Cardiac muscle cell (in vitro differentiated cells and primary cell): ENCODE measurements at regions not wholly inside any gene's neighbourhood (a gene's known extent, or its start where the extent isn't known, plus 50 kb on each side); places are given as distances from the start of the nearest gene placed in this dataset.

Experiments used
- DNase-seq, 2 donors: peaks; one replicate each; pipeline versions ENCODE4 v3.0.0 to v3.0.0-alpha.2; 2010 to 2017; ENCODE audit warnings: low read depth in 1 of 2, low spot score in 1 of 2
- H3K27ac ChIP-seq: fragments of 200-600 bp; sonication (generic); 2 replicates; pipeline ENCODE4 v1.5.1; 2016
- H3K27me3 ChIP-seq: fragments of 200-600 bp; sonication (generic); 2 replicates; pipeline ENCODE4 v1.6.0; 2016; ENCODE audit warnings: control low read depth
- H3K36me3 ChIP-seq: fragments of 200-600 bp; sonication (generic); 2 replicates; pipeline ENCODE4 v1.5.1; 2016; ENCODE audit warnings: control low read depth
- H3K4me1 ChIP-seq: fragments of 200-600 bp; sonication (generic); 2 replicates; pipeline ENCODE4 v1.8.1; 2017; ENCODE audit warnings: low read depth, mild to moderate bottlenecking, mixed run types
- H3K4me3 ChIP-seq: fragments of 200-600 bp; sonication (generic); 2 replicates; pipeline ENCODE4 v1.5.1; 2016; ENCODE audit warnings: mild to moderate bottlenecking
- H3K9me3 ChIP-seq: fragments of 200-600 bp; sonication (generic); 2 replicates; pipeline ENCODE4 v1.5.1; 2017; ENCODE audit warnings: low read depth, mild to moderate bottlenecking, control low read depth
- TF ChIP-seq, protein P1 (sequence below): IDR thresholded peaks from 2 replicates; pipeline ENCODE4 v1.5.1; 2012; ENCODE audit warnings: low read depth, mild to moderate bottlenecking, low read length

DNA sequence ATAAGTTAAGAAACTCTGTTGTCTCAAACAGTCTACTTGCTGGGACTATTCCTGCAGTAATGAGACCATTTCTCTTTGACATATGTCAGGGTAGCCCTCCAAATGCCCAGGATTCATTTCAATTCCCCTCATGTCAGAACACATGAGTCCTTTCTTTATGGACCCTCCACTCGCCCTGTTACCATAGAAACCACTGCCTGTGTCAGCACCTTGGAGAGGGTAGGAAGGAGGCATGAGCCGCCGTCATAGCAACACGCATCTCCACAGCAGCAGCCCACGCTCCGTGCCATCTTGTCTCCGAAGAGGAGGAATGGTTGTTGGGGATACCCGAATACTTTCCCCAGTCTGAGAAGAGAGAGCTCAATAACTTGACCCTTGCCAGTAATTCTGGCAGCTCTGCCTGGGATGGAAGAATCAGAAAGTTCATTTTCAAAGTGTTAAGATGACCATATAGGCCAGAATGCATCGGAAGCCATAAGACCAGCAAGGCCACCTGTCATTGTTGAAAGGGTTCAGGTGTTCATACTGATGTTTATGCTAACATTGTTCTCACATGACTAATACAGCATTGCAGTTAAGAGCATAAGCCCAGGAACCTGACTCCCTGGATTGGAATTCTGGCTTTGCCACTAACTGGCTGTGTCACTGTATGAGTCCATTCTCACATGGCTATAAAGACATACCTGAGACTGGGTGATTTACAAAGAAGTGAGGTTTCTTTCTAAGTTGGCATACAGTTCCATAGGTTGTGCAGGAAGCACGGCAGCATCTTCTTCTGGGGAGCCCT is 141.3 kb downstream of the ABCC12 start:
- no peak for DNase-seq
- Histone ChIP-seq H3K4me1 (no peaks in the 10 kb centered on the region), H3K36me3 (no peaks in the 10 kb centered on the region), H3K27ac (no peak overlapping the region), H3K9me3 (no peaks in the 10 kb centered on the region), H3K4me3 (no peak overlapping the region), H3K27me3 (no peaks in the 10 kb centered on the region)
- TF ChIP-seq, protein P1, sequence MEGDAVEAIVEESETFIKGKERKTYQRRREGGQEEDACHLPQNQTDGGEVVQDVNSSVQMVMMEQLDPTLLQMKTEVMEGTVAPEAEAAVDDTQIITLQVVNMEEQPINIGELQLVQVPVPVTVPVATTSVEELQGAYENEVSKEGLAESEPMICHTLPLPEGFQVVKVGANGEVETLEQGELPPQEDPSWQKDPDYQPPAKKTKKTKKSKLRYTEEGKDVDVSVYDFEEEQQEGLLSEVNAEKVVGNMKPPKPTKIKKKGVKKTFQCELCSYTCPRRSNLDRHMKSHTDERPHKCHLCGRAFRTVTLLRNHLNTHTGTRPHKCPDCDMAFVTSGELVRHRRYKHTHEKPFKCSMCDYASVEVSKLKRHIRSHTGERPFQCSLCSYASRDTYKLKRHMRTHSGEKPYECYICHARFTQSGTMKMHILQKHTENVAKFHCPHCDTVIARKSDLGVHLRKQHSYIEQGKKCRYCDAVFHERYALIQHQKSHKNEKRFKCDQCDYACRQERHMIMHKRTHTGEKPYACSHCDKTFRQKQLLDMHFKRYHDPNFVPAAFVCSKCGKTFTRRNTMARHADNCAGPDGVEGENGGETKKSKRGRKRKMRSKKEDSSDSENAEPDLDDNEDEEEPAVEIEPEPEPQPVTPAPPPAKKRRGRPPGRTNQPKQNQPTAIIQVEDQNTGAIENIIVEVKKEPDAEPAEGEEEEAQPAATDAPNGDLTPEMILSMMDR: no peak

DNA sequence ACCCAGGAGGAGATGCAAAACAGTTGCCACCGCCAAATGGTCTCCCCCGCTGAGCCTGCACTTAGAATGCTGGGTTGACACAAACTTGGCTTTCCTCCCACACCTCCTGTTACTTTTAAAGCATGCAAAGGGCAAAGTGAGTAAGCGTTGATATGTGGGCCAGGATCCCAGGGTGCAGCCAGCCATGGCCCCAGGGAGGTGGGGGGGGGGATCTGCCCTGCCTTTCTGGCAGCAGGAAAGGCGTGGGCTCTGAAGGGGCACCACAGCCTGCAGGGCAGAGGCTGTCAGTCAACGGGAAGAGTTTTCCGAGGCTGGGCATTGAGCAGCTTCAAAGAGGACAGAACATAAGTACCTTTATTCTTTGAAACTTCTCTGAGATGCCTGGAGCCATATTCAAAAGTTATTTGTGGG is 142.3 kb downstream of the ABCC12 start:
- no peaks in the 10 kb centered on the region for H3K36me3 ChIP-seq
- H3K4me1 ChIP-seq: no peaks in the 10 kb centered on the region
- H3K27me3 ChIP-seq: no peaks in the 10 kb centered on the region
- DNase-seq: peak in 1 of 2 donors; percentile 25
- no peak overlapping the region for H3K27ac ChIP-seq
- H3K4me3 ChIP-seq: no peak overlapping the region
- H3K9me3 ChIP-seq: no peaks in the 10 kb centered on the region
- TF ChIP-seq, protein P1: no peak

DNA sequence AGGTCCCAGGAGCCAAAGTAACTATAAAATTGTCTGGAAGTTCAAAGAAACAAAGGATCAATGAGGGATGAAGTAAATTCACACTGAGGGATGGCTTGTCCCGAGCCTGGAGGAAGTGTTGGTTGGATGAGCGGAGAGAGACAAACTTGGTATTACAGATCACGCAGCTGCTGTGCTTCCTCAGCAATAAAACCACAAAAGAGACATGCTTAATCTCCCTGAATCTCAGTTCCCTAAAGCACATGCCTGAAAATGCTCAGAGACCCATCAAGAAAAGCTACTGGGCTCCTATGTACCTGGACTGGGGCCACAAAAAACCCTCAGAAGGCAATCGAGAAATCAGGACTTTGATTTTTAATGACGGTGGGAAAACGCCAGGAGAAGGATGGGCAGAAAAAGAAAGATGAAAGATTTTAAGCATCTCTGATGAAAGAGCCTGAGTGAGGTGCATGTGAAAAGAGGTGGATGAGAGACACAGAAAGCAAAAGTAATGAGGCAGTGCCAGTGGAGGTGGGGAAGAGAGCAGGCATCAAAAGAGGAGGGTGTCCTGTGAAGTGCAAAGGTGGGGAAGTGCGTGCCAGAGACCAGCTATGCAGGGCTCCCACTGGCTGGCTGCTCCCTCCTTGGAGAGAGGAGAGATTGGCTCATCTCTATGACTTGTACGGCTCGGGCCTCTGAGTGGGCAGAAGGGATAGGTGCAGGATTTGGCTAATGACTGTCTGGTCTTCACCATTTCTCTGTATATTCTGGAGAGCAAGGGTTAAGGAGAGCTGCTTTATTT is 143.7 kb downstream of the ABCC12 start:
- DNase-seq: no peak
- Histone ChIP-seq H3K36me3 (no peaks in the 10 kb centered on the region), H3K27ac (no peak overlapping the region), H3K4me3 (no peak overlapping the region), H3K4me1 (no peaks in the 10 kb centered on the region), H3K9me3 (no peaks in the 10 kb centered on the region), H3K27me3 (no peaks in the 10 kb centered on the region)
- TF ChIP-seq, protein P1: no peak

DNA sequence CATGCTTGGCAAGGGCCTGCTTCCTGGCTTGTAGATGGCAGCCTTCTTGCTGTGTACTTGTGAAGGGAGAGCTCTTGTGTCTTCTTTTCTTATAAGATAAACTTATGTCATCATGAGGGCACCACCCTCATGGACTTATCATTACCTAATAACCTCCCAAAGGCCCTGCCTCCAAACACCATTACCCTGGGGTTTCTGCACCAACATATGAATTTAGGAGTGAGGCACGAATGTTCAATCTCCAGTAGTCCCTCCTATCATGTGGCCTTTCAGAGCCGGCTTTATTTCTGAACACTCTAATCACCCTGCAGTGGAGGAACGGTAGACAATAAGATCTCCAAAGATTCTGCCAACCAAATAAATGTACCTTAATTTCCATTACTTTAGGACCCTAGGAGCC is 144.3 kb downstream of the ABCC12 start:
- Histone ChIP-seq H3K4me1 (no peaks in the 10 kb centered on the region), H3K4me3 (no peak overlapping the region), H3K27me3 (no peaks in the 10 kb centered on the region), H3K36me3 (no peaks in the 10 kb centered on the region), H3K9me3 (no peaks in the 10 kb centered on the region), H3K27ac (no peak overlapping the region)
- no peak for DNase-seq
- TF ChIP-seq, protein P1: no peak

DNA sequence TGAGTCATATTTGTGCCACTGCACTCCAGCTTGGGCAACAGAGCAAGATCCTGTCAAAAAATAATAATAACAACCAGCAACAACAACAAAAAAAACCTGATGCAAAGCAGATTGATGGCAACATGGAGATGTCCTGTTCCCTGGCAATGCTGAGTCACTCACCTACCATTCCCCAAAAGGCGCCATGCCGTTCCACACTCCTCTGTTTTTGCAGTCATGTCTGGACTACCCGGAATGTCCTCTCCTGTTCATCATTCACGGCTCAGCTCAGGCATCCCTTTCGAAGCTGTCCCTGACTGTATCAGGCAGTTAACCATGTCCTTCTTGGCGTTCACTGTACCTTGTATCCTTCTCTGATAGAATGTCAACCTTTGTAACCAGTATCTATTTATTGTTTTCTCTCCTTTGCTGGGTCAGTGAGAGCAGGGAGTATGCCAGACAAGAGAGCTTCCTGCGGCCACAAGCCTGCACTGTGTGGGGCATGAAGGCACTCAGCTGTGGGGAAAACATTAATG is 147.7 kb downstream of the ABCC12 start:
- H3K27me3 ChIP-seq: no peaks in the 10 kb centered on the region
- H3K36me3 ChIP-seq: no peaks in the 10 kb centered on the region
- H3K4me3 ChIP-seq: no peak overlapping the region
- no peak for DNase-seq
- no peak overlapping the region for H3K27ac ChIP-seq
- TF ChIP-seq, protein P1: no peak
- no peaks in the 10 kb centered on the region for H3K4me1 ChIP-seq
- no peaks in the 10 kb centered on the region for H3K9me3 ChIP-seq
